WI38 (cell line): ENCODE measurements at regions not wholly inside any gene's neighbourhood (a gene's known extent, or its start where the extent isn't known, plus 50 kb on each side); places are given as distances from the start of the nearest gene placed in this dataset.

ENCODE experiments used
- H3K4me3 ChIP-seq: 2 replicates; pipeline ENCODE4 v1.5.1; 2011; ENCODE audit warnings: low read depth, mild to moderate bottlenecking, control low read depth, low read length
- CTCF ChIP-seq: IDR thresholded peaks from 2 replicates; pipeline ENCODE4 v1.5.1; 2012; ENCODE audit warnings: low read depth, mild to moderate bottlenecking, control low read depth, low read length

GRCh38 chr20:40930561-40930960 is 98.1 kb upstream of the TOP1 start:
- no peak overlapping the region for H3K4me3 ChIP-seq
- no peak for TF ChIP-seq CTCF

GRCh38 chr20:40931410-40932044 is 97.1 kb upstream of the TOP1 start:
- TF ChIP-seq CTCF = no peak
- no peak overlapping the region for H3K4me3 ChIP-seq

- no peak overlapping the region for H3K4me3 ChIP-seq
- no peak for TF ChIP-seq CTCF
Measured at GRCh38 chr20:40932436-40932835, 96.2 kb upstream of the TOP1 start.

- TF ChIP-seq CTCF = no peak
- no peak overlapping the region for H3K4me3 ChIP-seq
Measured at GRCh38 chr20:40933758-40934157, 94.9 kb upstream of the TOP1 start.

GRCh38 chr20:40938020-40938419 is 90.6 kb upstream of the TOP1 start:
- TF ChIP-seq CTCF = 0 out of 2 replicates have a peak, but pooled peaks have one; percentile 5
- H3K4me3 ChIP-seq = no peak overlapping the region

- TF ChIP-seq CTCF = no peak
- H3K4me3 ChIP-seq = no peak overlapping the region
Measured at GRCh38 chr20:40939667-40940066, 89.0 kb upstream of the TOP1 start.

- no peak overlapping the region for H3K4me3 ChIP-seq
Measured at GRCh38 chr20:40941133-40941610, 87.5 kb upstream of the TOP1 start.

More at GRCh38 chr20:40941133-40941610, 87.5 kb upstream of the TOP1 start:
- TF ChIP-seq CTCF = no peak
